PC-3 (cell line): ENCODE measurements at regions not wholly inside any gene's neighbourhood (a gene's known extent, or its start where the extent isn't known, plus 50 kb on each side); places are given as distances from the start of the nearest gene placed in this dataset.

Source experiments
- CTCF ChIP-seq: fragments of 300-600 bp; sonication (generic); conservative IDR thresholded peaks from 2 replicates; pipeline ENCODE4 v1.5.1; 2017; ENCODE audit warnings: antibody characterized with exemption, low read depth, mild to moderate bottlenecking, low read length
- EZH2phosphoT487 ChIP-seq: fragments of 300-600 bp; sonication (generic); IDR thresholded peaks from 2 replicates; pipeline ENCODE4 v1.6.1; 2018; ENCODE audit warnings: mild to moderate bottlenecking, antibody characterized with exemption, low read length, borderline replicate concordance

- TF ChIP-seq EZH2phosphoT487 (no peak), CTCF (no peak)
Observed at GRCh38 chr9:31823365-31823764, 561.1 kb upstream of the ACO1 start.
